SK-N-SH (cell line): ENCODE measurements at regions not wholly inside any gene's neighbourhood (a gene's known extent, or its start where the extent isn't known, plus 50 kb on each side); places are given as distances from the start of the nearest gene placed in this dataset.

ENCODE experiments used
- CTCF ChIA-PET: fragments of 300-600, 350-600 bp; formaldehyde crosslinking; extraction: SDS; loops from one replicate; lab custom pipeline; 2021; lab: Yijun Ruan, JAX
- POLR2A ChIA-PET: fragments of 350-600 bp; sonication (Branson Sonifier 250); formaldehyde crosslinking; extraction: SDS; loops from one replicate; lab custom pipeline; 2020; ENCODE audit warnings: antibody characterized with exemption, inconsistent platforms; lab: Yijun Ruan, JAX
- DNase-seq: peaks from one replicate; pipeline ENCODE4 v3.0.0; 2012
- H2AFZ ChIP-seq: fragments of 200-600 bp; sonication (generic); 2 replicates; pipeline ENCODE4 v1.8.1; 2016; ENCODE audit warnings: antibody characterized with exemption, mild to moderate bottlenecking, low read depth
- H3F3A ChIP-seq: fragments of 200-600 bp; sonication (generic); replicated peaks from 2 replicates; pipeline ENCODE3; 2016; ENCODE audit warnings: antibody characterized with exemption, mild to moderate bottlenecking; ENCODE audit not compliant: insufficient read depth
- H3K27ac ChIP-seq, 2 experiments: fragments of 200-500 bp in 1 of 2; fragments of 200-600 bp in 1 of 2; sonication (Bioruptor generic) in 1 of 2; sonication (generic), shearing (Covaris generic) in 1 of 2; 2 replicates each; pipeline versions ENCODE4 v1.5.1 to v1.6.1; 2014 to 2016; ENCODE audit warnings: low read depth in 2 of 2, inconsistent platforms in 1 of 2, low read length in 1 of 2, mild to moderate bottlenecking in 1 of 2, mixed read lengths in 1 of 2
- H3K27me3 ChIP-seq: fragments of 200-600 bp; sonication (generic), shearing (Covaris generic); 2 replicates; pipeline ENCODE4 v1.6.1; 2016; ENCODE audit warnings: mixed run types; ENCODE audit not compliant: insufficient read depth
- H3K36me3 ChIP-seq, 2 experiments: fragments of 200-500 bp in 1 of 2; fragments of 200-600 bp in 1 of 2; sonication (Bioruptor generic) in 1 of 2; sonication (generic) in 1 of 2; replicated peaks in 1 of 2; 2 replicates each; pipeline versions ENCODE3 to v1.5.1; 2014 to 2016; ENCODE audit warnings: low read length in 1 of 2, mild to moderate bottlenecking in 1 of 2; ENCODE audit not compliant: insufficient read depth in 2 of 2, control insufficient read depth in 1 of 2
- H3K4me1 ChIP-seq, 2 experiments: fragments of 200-500 bp in 1 of 2; fragments of 200-600 bp in 1 of 2; sonication (Bioruptor generic) in 1 of 2; sonication (generic), shearing (Covaris generic) in 1 of 2; 2 replicates each; pipeline versions ENCODE4 v1.5.1 to v1.6.1; 2014 to 2016; ENCODE audit warnings: low read depth in 1 of 2, low read length in 1 of 2, mixed run types in 1 of 2; ENCODE audit not compliant: insufficient read depth in 2 of 2, control insufficient read depth in 1 of 2
- H3K4me2 ChIP-seq: fragments of 200-600 bp; sonication (generic), shearing (Covaris generic); 2 replicates; pipeline ENCODE4 v1.6.1; 2017; ENCODE audit warnings: mixed run types
- H3K4me3 ChIP-seq, 2 experiments: fragments of 200-500 bp in 1 of 2; fragments of 200-600 bp in 1 of 2; sonication (Bioruptor generic) in 1 of 2; sonication (generic), shearing (Covaris generic) in 1 of 2; 2 replicates each; pipeline versions ENCODE4 v1.5.1 to v1.8.1; 2014 to 2016; ENCODE audit warnings: low read depth in 2 of 2, inconsistent platforms in 1 of 2, low read length in 1 of 2, mild to moderate bottlenecking in 1 of 2, mixed read lengths in 1 of 2, moderate library complexity in 1 of 2
- H3K79me2 ChIP-seq: fragments of 200-600 bp; sonication (generic); 2 replicates; pipeline ENCODE4 v1.8.1; 2017; ENCODE audit warnings: mild to moderate bottlenecking; ENCODE audit not compliant: insufficient read depth
- H3K9ac ChIP-seq: fragments of 200-600 bp; sonication (generic); 2 replicates; pipeline ENCODE4 v1.6.1; 2017; ENCODE audit warnings: mixed run types
- H3K9me2 ChIP-seq: fragments of 200-600 bp; sonication (generic); 2 replicates; pipeline ENCODE4 v1.6.1; 2017; ENCODE audit warnings: mixed run types
- H3K9me3 ChIP-seq: fragments of 200-600 bp; sonication (generic); 2 replicates; pipeline ENCODE4 v1.6.1; 2017; ENCODE audit warnings: mixed run types, mild to moderate bottlenecking, moderate library complexity
- H4K20me1 ChIP-seq: fragments of 200-600 bp; sonication (generic); 2 replicates; pipeline ENCODE4 v1.6.1; 2017; ENCODE audit warnings: mild to moderate bottlenecking, mixed run types; ENCODE audit not compliant: insufficient read depth
- ELF1 ChIP-seq: IDR thresholded peaks from 2 replicates; pipeline ENCODE4 v1.4.0; 2012
- EP300 ChIP-seq, 2 experiments: IDR thresholded peaks; 2 replicates each; pipeline versions ENCODE4 v1.4.0 to v1.6.1; 2012; ENCODE audit warnings: borderline replicate concordance in 1 of 2, low read depth in 1 of 2, low read length in 1 of 2
- FOXJ3 ChIP-seq: sonication (generic); formaldehyde crosslinking; IDR thresholded peaks from 2 replicates; pipeline ENCODE4 v1.5.1; 2020; ENCODE audit warnings: mild to moderate bottlenecking, missing genetic modification reagents
- FOXM1 ChIP-seq: IDR thresholded peaks from 2 replicates; pipeline ENCODE4 v1.4.0; 2012; ENCODE audit warnings: low read depth, mild to moderate bottlenecking
- JUND ChIP-seq: IDR thresholded peaks from 2 replicates; pipeline ENCODE4 v1.4.0; 2012
- RAD21 ChIP-seq: IDR thresholded peaks from 2 replicates; pipeline ENCODE4 v1.6.1; 2012; ENCODE audit warnings: mild to moderate bottlenecking, low read length
- RFX5 ChIP-seq: IDR thresholded peaks from 2 replicates; pipeline ENCODE4 v1.6.1; 2012; ENCODE audit warnings: mild to moderate bottlenecking, improper control_type of control experiment, low read length
- RXRA ChIP-seq: IDR thresholded peaks from 2 replicates; pipeline ENCODE4 v1.4.0; 2012; ENCODE audit warnings: low read depth, mild to moderate bottlenecking, borderline replicate concordance
- SIN3A ChIP-seq: IDR thresholded peaks from 2 replicates; pipeline ENCODE4 v1.6.1; 2012; ENCODE audit warnings: low read depth, mild to moderate bottlenecking, low read length, moderate library complexity, borderline replicate concordance
- SMC3 ChIP-seq: IDR thresholded peaks from 2 replicates; pipeline ENCODE4 v1.6.1; 2012; ENCODE audit warnings: low read depth, low read length, improper control_type of control experiment
- TCF12 ChIP-seq: IDR thresholded peaks from 2 replicates; pipeline ENCODE4 v1.4.0; 2012
- TEAD4 ChIP-seq: IDR thresholded peaks from 2 replicates; pipeline ENCODE4 v1.4.0; 2012; ENCODE audit warnings: mild to moderate bottlenecking, borderline replicate concordance; ENCODE audit not compliant: insufficient read depth
- WGBS: methylation state at CpG from one replicate; pipeline ENCODE4 v1.1.6; 2017; ENCODE audit warnings: low lambda C conversion rate; 5-methylcytosine and 5-hydroxymethylcytosine counted together
- TF ChIP-seq, protein P1 (sequence below): IDR thresholded peaks from 2 replicates; pipeline ENCODE4 v1.4.0; 2012; ENCODE audit warnings: low read depth, borderline replicate concordance
- TF ChIP-seq, protein P2 (sequence below): fragments of 150-350 bp; IDR thresholded peaks from 2 replicates; pipeline ENCODE4 v1.6.1; 2016; ENCODE audit warnings: mild to moderate bottlenecking, low read depth, low read length
- TF ChIP-seq, protein P3 (sequence below): IDR thresholded peaks from 2 replicates; pipeline ENCODE4 v1.4.0; 2012; ENCODE audit warnings: low read depth, borderline replicate concordance

DNA sequence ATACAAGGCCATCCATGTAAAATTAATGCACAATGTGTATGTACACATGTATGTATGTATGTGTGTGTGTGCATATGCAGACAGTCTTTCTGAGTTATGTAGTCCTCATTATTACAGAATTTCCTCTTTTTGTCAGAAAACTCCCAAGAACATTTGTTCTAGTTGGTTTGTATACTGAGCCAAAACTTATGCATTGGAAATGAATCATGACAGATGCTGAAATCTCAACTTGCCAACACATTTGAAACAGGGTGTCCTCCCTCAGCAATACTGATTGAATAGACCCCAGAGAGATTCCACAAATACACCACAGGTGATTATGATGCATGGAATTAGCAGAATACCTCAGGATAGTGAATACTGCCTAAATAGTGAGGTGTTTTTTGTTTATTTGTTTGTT lies 472.9 kb upstream of the PCDH15 start:
- Histone ChIP-seq H3K4me2 (no peak overlapping the region), H3K9me3 (no peaks in the 10 kb centered on the region), H3K4me3 (no peak overlapping the region)
- TF ChIP-seq EP300 (IDR thresholded peaks at IDR 0.05; ENCODE audit: borderline replicate concordance in 1 of 2, low read depth in 1 of 2, low read length in 1 of 2) (no peak), JUND (no peak), ELF1 (no peak), RXRA (no peak), FOXJ3 (no peak), SMC3 (no peak), TEAD4 (no peak), FOXM1 (no peak), SIN3A (no peak), RAD21 (no peak)
- TF ChIP-seq, protein P1, sequence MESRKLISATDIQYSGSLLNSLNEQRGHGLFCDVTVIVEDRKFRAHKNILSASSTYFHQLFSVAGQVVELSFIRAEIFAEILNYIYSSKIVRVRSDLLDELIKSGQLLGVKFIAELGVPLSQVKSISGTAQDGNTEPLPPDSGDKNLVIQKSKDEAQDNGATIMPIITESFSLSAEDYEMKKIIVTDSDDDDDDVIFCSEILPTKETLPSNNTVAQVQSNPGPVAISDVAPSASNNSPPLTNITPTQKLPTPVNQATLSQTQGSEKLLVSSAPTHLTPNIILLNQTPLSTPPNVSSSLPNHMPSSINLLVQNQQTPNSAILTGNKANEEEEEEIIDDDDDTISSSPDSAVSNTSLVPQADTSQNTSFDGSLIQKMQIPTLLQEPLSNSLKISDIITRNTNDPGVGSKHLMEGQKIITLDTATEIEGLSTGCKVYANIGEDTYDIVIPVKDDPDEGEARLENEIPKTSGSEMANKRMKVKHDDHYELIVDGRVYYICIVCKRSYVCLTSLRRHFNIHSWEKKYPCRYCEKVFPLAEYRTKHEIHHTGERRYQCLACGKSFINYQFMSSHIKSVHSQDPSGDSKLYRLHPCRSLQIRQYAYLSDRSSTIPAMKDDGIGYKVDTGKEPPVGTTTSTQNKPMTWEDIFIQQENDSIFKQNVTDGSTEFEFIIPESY, result no peak
- TF ChIP-seq, protein P2, sequence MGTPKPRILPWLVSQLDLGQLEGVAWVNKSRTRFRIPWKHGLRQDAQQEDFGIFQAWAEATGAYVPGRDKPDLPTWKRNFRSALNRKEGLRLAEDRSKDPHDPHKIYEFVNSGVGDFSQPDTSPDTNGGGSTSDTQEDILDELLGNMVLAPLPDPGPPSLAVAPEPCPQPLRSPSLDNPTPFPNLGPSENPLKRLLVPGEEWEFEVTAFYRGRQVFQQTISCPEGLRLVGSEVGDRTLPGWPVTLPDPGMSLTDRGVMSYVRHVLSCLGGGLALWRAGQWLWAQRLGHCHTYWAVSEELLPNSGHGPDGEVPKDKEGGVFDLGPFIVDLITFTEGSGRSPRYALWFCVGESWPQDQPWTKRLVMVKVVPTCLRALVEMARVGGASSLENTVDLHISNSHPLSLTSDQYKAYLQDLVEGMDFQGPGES, result no peak
- TF ChIP-seq, all 33 proteins: peak for 0
- CTCF ChIA-PET, result no interaction called here
- Histone ChIP-seq H3K4me1 (no peaks in the 10 kb centered on the region), H3K9me2 (no peaks in the 10 kb centered on the region), H3F3A (no peaks in the 10 kb centered on the region), H3K27me3 (no peaks in the 10 kb centered on the region), H3K27ac (no peak overlapping the region), H3K79me2 (no peaks in the 10 kb centered on the region), H4K20me1 (no peaks in the 10 kb centered on the region), H3K36me3 (no peaks in the 10 kb centered on the region), H3K9ac (no peak overlapping the region), H2AFZ (no peak overlapping the region)
- no peak for DNase-seq
- POLR2A ChIA-PET, result no interaction called here

DNA sequence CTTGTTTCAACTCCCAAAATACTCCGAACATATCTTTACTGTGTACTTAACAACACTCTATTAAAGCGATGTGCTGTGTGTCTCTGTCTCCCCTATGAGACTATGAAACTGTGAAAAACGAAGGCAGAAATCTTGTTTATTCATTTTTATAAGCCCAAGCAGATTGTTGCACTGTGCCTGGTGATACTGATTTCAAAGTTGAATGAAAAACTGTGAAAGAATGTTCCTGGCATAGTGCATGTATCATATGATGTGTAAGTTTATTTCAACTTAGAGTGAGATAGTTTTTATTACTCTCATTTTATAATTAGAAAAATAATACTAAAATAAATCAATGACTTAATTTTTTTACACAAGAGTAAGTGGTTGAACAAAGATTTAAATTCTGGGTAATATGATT lies 471.9 kb upstream of the PCDH15 start:
- TF ChIP-seq TCF12 (no peak), RXRA (no peak), ELF1 (no peak), RFX5 (no peak)
- TF ChIP-seq, protein P3, sequence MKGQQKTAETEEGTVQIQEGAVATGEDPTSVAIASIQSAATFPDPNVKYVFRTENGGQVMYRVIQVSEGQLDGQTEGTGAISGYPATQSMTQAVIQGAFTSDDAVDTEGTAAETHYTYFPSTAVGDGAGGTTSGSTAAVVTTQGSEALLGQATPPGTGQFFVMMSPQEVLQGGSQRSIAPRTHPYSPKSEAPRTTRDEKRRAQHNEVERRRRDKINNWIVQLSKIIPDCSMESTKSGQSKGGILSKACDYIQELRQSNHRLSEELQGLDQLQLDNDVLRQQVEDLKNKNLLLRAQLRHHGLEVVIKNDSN, result no peak
- POLR2A ChIA-PET, result no interaction called here
- CTCF ChIA-PET, result interaction anchor here (0.7 to 1.7 kb wide), 3 partner anchors 9 to 355 kb away, joined by 3 to 5 read pairs (median 3); no protein-coding TSS in a partner anchor
- Histone ChIP-seq H3K4me3 (no peak overlapping the region), H3K4me2 (no peak overlapping the region), H3K4me1 (no peaks in the 10 kb centered on the region), H3K9me2 (no peaks in the 10 kb centered on the region), H4K20me1 (no peaks in the 10 kb centered on the region), H3K27me3 (no peaks in the 10 kb centered on the region), H3K27ac (no peak overlapping the region), H3K79me2 (no peaks in the 10 kb centered on the region), H3F3A (no peaks in the 10 kb centered on the region), H3K36me3 (no peaks in the 10 kb centered on the region), H3K9me3 (no peaks in the 10 kb centered on the region), H3K9ac (no peak overlapping the region), H2AFZ (no peak overlapping the region)
- WGBS, result 63% methylated on average over 3 of the region's 3 CpGs
- no peak for DNase-seq
